HG03354 (cell line): ENCODE measurements at regions not wholly inside any gene's neighbourhood (a gene's known extent, or its start where the extent isn't known, plus 50 kb on each side); places are given as distances from the start of the nearest gene placed in this dataset.

Source experiments
- ATAC-seq: cut with Tn5 transposase; IDR thresholded peaks from one replicate; pipeline ENCODE4 v1.9.1; 2021; ENCODE audit warnings: mild to moderate bottlenecking; ENCODE audit not compliant: unreplicated experiment, poor library complexity, severe bottlenecking

GRCh38 chr16:8229011-8229520, 361.2 kb downstream of the TMEM114 start:
- no peak for ATAC-seq

- no peak for ATAC-seq
These were observed 373.1 kb downstream of the TMEM114 start for GRCh38 chr16:8217201-8217600.

GRCh38 chr16:8204769-8205168, 385.5 kb downstream of the TMEM114 start:
- ATAC-seq = no peak

- ATAC-seq = no peak
These were observed 386.2 kb downstream of the TMEM114 start for GRCh38 chr16:8204096-8204495.

GRCh38 chr16:8203101-8203500, 387.2 kb downstream of the TMEM114 start:
- ATAC-seq = no peak

- no peak for ATAC-seq
These were observed 389.5 kb downstream of the TMEM114 start for GRCh38 chr16:8200839-8201238.

- no peak for ATAC-seq
These were observed 390.9 kb downstream of the TMEM114 start for GRCh38 chr16:8199390-8199789.

- ATAC-seq = no peak
These were observed 395.5 kb downstream of the TMEM114 start for GRCh38 chr16:8194794-8195193.

GRCh38 chr16:8188841-8189240, 401.5 kb downstream of the TMEM114 start:
- no peak for ATAC-seq

- no peak for ATAC-seq
These were observed 402.4 kb downstream of the TMEM114 start for GRCh38 chr16:8187782-8188372.

GRCh38 chr16:8184854-8185253, 405.5 kb downstream of the TMEM114 start:
- no peak for ATAC-seq

- ATAC-seq = no peak
These were observed 406.9 kb downstream of the TMEM114 start for GRCh38 chr16:8183176-8184099.

- no peak for ATAC-seq
These were observed 407.6 kb downstream of the TMEM114 start for GRCh38 chr16:8182761-8183160.

- no peak for ATAC-seq
These were observed 410.7 kb downstream of the TMEM114 start for GRCh38 chr16:8179615-8180014.

- no peak for ATAC-seq
These were observed 412.0 kb downstream of the TMEM114 start for GRCh38 chr16:8178271-8178670.

GRCh38 chr16:8175411-8175810, 414.9 kb downstream of the TMEM114 start:
- no peak for ATAC-seq

- peak; percentile 70 for ATAC-seq
These were observed 417.1 kb downstream of the TMEM114 start for GRCh38 chr16:8173111-8173644.

- ATAC-seq = no peak
These were observed 417.8 kb downstream of the TMEM114 start for GRCh38 chr16:8172551-8172950.

GRCh38 chr16:8168016-8168415, 422.3 kb downstream of the TMEM114 start:
- no peak for ATAC-seq

- no peak for ATAC-seq
These were observed 422.9 kb downstream of the TMEM114 start for GRCh38 chr16:8167436-8167835.

- ATAC-seq = no peak
These were observed 432.3 kb downstream of the TMEM114 start for GRCh38 chr16:8158051-8158450.
